ENCODE measurements at regions not wholly inside any gene's neighbourhood (a gene's known extent, or its start where the extent isn't known, plus 50 kb on each side); places are given as distances from the start of the nearest gene placed in this dataset.

DNA sequence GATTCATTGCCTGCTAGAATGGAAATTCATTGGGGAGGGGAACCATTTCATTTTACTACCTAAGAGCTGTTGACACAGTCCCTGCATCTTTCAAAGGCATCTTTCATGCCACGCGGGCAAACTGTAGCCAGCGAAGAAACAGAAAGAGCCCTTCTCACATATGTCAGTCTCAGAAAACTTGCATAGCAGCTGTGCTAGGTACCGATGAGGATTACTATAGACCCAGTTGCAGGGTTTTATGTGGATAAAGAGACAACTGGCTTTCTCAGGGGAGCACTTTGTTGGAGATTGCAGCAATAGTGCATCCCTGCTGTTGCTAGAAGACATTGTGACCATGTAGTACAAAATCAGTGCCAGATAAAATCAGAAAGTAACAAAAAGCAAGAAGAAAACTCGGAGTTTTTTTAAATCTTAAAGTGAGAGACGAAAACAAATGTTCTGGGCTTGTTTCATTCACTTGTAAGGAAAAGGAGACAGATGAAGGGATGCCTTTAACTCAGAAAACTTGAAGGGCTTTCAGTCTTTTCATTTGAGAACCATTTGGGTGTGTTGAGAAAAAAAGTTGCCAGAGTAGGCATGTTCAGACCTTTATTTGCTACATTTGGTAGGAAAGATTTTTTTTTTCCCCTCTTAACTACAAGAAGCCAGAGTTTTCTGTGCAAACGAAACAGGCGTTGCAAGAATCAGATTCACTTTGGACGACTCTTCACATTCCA lies 804.1 kb downstream of the USP25 start:
- intact Hi-C loops (cut with DNase I) = loop anchor here in 1 of 2 donors (10.0 kb wide), 1 partner anchor 51 kb away; no protein-coding TSS in a partner anchor
- DNase-seq (ENCODE audit: low spot score) = no peak

DNA sequence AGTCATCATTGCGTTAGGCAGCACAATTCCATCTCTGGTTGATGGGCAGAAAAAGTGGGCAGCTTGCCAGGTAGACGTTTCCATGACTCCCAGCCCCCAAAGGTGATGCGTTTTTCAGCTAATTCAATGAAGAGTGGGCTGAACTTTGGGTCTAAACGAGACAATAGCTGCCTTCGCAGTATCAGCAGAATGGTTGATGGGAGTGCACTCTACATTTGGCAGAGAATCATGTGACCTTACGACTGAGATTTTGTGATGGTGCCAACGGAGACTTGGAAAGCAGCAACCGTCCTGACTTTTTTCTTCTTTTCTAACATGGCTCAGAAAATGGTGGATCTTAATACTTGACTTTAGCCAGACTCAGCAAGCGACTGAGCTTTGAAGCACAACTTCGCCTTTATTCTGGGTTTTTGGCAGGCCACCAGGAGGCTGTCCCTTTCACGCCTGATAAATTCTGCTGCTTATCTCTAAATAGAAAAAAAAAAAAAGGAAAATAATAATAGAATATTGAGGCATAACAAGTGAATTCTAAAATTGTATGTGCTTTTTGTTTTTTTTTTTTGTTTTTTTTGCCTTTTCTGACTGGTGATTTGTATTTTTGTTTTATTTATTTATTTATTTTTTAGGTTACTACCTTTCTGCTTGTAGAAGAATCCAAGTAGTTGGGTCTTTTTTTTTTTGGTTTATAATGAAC lies 804.8 kb downstream of the USP25 start:
- DNase-seq (ENCODE audit: low spot score) = peak; percentile 87
- intact Hi-C loops (cut with DNase I) = loop anchor here in 1 of 2 donors (10.0 kb wide), 1 partner anchor 50 kb away; no protein-coding TSS in a partner anchor

DNA sequence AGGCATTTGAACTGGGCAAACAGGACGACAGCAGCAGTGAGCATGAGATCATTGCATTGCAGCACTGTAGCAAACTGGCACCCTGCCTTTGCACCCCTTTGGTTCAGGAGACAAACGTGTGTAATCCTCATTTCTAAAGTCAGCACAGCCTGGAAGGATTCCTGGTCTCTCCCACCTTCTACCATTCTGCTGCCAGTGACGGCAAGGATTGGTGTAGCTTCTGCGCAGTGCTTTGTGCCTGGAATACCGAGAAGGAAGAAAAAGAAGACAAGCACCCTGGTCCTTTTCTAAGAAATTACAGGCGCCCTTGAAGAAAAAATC lies 805.3 kb downstream of the USP25 start:
- DNase-seq (ENCODE audit: low spot score) = peak; percentile 87
- intact Hi-C loops (cut with DNase I) = loop anchor here in 1 of 2 donors (10.0 kb wide), 1 partner anchor 50 kb away; no protein-coding TSS in a partner anchor

DNA sequence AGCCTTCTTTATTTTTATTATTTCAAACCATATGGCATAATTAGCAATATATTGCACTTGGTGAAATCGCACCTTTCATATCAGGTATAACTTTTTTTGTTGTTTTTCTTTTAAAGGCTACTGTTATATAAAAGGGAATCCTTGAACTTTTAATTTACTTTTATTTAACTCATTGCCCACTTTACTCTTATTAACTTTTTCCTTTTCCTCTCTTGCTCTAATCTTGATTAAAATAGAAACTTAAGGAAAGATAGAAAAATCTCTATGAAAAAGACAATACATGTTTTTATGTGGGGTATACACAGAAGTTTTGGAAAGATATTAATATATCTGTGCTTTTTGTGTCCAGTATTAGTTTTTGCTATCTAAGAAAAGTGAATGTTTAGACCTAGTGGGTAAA lies 805.8 kb downstream of the USP25 start:
- no peak for DNase-seq (ENCODE audit: low spot score)
- intact Hi-C loops (cut with DNase I) = loop anchor here in 1 of 2 donors (10.0 kb wide), 1 partner anchor 49 kb away; no protein-coding TSS in a partner anchor

DNA sequence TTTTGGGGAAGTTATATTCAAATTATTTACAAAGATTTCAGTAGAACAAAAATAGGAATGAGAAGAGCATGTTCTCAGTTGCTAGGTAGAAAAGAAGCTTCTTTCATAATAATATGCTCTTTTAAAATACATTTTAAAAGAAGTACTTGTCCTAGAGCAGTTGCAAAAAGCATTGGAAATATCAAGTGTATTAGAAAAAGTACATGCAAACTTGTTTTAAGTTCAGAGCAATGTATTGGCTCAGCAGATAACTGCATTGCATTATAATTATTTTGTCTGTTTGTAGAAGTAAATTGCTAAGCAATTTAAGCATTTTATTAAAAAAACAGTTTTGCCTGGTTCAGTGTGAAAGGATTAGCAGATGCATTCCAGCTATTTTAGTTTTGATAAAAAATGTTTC lies 806.4 kb downstream of the USP25 start:
- intact Hi-C loops (cut with DNase I) = loop anchor here in 1 of 2 donors (10.0 kb wide), 1 partner anchor 49 kb away; no protein-coding TSS in a partner anchor
- no peak for DNase-seq (ENCODE audit: low spot score)

DNA sequence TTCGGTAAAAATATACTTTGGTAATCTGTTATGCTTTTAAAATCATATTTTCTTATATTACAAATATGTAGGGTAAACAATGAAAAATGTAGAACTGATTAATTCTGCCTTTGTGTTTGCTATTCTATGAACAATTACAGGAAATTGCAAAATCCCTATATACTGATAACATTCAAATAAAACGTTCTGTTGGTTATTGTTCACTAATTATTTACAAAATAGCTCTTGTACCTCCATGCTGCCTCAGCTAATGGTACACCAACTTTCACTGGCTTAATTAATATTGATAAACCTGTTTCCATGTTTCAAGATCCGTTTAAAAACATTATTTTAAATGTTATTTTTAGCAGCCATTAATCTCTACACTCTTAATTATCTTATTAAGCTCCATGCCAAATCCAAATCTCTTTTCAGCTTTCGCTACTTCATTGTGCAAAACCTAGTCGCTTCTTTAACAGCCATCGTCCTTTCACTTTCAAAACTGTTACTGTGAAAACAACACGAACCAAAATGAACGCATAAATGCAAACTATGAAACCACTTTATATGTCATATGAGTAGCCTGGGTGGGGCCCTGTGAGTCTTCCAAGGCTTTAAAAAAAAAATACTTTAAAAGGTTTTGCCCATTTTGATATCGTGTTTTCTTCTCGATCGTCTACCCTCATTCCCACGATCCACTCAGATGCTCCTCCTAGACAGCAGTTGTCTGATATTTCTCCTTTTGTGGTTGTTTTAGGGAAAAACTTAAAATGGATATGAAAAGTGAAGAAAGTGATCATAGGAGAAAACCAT lies 807.1 kb downstream of the USP25 start:
- intact Hi-C loops (cut with DNase I) = loop anchor here in 1 of 2 donors (10.0 kb wide), 1 partner anchor 48 kb away; no protein-coding TSS in a partner anchor
- DNase-seq (ENCODE audit: low spot score) = no peak

DNA sequence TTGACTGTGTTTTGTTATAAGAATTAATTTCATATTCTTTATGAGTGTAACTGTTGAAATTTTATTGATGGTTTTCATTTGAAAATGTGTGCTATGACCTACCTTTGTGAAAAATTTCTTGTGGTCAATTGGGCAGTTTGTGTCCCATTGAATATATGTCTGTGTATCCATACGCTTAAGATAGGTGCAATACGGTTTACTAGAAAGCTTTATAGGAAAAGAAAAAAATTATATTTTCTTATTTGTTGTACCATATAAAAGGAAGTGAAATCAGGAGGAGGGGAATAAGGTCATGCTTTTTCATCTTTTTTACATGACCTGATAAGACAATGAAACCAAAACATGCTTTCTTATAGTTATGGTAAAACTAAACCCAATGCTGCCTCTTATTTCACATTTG lies 807.7 kb downstream of the USP25 start:
- DNase-seq (ENCODE audit: low spot score) = no peak
- intact Hi-C loops (cut with DNase I) = loop anchor here in 1 of 2 donors (10.0 kb wide), 1 partner anchor 47 kb away; no protein-coding TSS in a partner anchor

DNA sequence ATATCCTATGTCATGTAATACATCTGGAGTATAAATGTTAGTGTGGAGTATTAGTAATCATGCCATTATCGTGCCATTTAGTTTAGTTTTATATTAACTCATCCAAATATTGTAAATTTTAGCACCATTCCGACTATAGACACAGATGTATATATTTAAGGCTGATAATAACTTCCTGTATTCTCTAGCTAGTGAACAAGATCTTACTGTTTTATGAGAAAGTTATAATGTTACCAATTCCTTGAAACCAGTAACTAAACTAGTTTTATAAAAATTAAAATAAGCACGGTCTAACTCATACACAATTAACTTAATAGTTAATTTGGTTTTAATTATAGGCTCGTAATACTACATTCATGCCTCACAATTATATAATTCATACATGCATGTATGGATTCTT lies 808.6 kb downstream of the USP25 start:
- intact Hi-C loops (cut with DNase I) = loop anchor here in 1 of 2 donors (10.0 kb wide), 1 partner anchor 46 kb away; no protein-coding TSS in a partner anchor
- DNase-seq (ENCODE audit: low spot score) = no peak

DNA sequence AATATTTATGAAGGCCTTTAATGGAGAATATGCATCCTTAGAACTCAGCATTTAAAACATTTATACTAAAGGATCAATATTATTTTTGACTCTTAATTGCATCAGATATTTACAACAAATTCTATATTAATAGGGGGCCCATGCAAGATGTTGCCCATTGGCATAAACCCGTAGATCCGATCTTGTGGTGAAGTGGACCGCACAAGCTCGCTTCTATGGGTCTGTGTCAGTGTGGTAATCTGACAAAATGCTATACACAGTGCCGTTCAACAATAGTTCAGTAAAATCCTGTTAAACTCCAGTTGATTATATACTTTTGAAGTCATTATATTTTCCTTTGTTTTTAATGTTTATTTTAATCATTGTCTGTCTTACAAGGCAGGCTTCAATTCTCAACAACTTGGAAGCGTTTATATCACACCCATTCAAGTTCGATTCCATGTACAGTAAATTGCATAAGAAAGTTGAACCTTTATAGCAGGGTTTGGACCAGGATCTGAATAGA lies 809.2 kb downstream of the USP25 start:
- DNase-seq (ENCODE audit: low spot score) = no peak
- intact Hi-C loops (cut with DNase I) = loop anchor here in 1 of 2 donors (10.0 kb wide), 1 partner anchor 46 kb away; no protein-coding TSS in a partner anchor

DNA sequence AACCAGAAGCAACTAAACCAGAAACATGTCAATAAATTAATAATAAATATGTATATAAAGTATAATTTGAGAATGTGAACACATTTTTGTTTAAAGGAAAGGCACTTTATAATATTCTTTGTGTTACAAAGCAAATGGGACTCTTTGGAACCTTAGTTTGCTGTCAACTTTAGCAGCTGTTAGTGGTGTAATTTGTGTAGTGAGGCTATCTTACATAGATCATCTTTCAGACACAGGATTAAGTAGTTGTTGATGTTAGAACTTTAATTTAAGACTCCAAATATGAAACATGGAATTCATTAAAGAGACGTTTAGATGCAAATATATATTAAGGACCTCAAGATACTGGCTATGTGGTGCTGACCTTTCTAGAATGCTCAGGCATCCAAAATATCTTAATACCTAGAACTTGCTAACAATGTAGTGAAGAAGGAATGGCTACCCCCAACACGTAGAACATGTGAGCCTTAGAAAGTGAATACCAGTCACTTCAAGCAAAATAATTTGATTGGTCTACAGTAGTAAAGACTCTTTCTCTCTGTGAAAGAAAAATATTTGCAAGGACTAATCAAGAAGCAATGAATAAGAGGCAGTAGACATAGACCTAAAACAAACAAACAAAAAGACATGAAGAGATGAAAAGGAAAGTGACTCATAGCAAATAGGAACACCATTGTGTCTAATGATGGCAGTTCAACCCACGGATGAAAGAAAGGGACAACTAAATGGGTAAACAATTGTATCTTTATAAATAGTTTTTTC lies 811.4 kb downstream of the USP25 start:
- DNase-seq (ENCODE audit: low spot score) = no peak
- intact Hi-C loops (cut with DNase I) = no loop called here

DNA sequence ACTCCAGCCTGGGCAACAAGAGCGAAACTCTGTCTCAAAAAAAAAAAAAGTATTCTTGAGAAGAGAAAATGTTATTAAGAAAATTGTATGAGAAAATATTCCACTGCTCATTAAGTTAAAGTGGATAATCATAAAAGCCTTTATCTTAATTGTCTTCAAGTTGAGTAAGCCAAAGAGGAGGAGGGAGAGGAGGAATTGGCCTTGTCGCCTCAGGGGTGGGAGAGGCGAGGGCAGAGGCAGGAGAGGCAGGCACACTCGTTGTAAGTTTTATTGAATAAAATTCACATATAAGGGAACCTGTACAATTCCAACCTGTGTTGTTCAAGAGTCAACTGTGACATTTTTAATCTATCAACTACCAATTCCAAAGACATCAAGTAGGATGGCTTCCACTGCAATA lies 820.3 kb downstream of the USP25 start:
- intact Hi-C loops (cut with DNase I) = no loop called here
- DNase-seq (ENCODE audit: low spot score) = no peak

DNA sequence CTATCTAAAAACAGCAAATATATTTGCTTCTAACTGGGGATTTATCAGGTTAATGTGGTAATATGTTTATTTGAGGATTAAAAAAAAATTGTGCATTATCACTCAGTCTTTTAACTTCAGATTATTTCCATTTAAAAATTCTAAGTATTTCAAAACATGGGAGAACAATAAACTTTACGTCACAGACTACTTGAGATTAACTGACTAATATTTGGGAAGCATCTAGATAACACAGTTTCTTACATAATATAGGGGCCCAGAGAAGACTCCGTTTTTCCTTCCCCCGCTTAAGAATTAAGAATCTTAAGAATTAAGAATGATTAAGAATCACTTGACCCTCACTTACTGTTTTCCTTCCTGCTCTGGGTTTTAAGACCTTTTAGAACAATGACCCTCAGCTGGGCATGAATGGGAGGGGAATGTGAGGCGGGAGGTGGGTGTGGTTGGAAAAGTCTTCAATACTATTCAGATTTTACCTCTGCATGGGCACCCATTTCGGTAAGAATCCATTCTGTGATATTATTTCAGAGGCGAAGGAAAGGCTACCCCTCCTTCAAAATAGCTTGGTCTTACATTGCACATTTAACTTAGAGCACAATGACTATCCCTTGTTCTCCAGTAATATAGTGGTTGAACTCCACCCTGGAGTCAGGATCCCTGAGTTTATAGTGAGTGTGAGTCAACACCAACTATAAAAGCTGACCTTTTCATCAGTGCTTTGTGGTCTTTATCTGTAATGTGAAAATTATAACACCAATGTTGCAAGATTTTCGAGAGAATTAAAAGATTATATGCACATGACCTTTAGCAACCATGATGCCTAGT lies 821.3 kb downstream of the USP25 start:
- no peak for DNase-seq (ENCODE audit: low spot score)
- intact Hi-C loops (cut with DNase I) = no loop called here

DNA sequence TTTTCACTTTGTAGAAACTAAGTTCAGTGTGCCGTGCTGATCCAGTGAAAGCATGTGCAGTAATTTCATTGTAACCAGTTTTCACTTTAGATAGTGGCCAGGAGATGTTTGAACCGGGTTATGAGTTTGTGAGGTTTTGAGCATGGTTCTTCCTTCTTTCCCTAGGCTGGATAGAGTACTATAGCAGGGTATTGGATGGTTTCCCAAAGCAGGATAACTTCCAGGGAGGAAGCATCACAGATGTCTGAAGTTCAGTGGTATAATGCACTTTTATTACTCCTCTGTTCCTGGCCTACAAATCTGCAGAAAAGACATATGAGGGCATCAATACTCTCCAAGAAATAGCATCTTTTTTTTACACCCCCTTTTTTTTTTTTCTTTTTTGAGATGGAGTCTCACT lies 823.1 kb downstream of the USP25 start:
- DNase-seq (ENCODE audit: low spot score) = no peak
- intact Hi-C loops (cut with DNase I) = no loop called here

DNA sequence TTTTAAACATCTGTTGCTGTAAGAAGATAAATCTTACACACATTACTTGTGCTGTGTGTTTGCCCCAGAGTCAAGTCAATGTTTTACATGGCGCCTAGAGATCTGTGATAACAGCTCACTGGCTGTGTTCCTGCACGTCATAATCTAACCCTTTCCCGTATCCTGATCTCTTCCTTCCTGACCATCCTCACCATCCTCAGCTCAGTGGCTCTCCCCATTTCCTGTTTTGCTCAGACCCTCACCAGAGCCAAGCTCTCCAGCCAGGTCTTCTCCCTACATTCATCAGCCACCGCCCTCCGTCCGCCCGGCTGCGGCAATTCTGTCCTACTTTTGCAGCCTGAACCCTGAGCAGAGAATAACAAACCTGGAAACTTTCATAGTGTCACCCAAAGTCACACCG lies 824.7 kb downstream of the USP25 start:
- no peak for DNase-seq (ENCODE audit: low spot score)
- intact Hi-C loops (cut with DNase I) = no loop called here

DNA sequence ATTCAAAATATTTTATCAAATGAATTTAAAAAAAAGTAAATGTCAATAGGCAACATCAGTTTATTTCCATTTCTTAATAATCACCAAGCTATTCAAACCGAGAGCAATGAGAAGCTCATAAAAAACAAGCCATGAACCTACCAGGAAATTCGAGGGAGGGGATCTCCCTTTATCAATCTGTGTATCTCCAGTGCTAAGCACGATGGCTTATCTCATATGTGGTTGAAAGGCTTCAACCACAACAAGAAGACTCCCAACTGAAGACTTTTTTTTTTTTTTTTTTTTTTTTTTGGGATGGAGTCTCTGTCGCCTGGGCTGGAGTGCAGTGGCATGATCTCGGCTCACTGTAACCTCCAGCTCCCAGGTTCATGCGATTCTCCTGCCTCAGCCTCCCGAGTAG lies 833.3 kb downstream of the USP25 start:
- DNase-seq (ENCODE audit: low spot score) = no peak
- intact Hi-C loops (cut with DNase I) = no loop called here

DNA sequence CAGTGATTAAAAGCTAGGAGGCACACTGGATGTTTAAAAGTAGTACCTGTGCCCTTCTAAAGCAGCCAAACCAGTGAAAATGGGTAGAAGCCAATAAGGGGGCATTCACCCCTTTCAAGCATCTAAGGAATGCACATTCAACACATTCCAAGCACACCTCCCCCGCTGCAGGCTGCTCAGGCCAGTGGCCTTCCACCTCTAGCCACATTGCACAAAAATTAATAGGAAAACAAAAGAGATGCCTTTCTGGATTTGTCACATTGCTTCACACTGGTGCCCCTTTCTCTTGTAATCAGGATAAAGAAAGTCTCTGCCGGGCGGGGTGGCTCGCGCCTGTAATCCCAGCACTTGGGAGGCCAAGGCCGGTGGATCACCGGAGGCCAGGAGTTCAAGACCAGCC lies 834.0 kb downstream of the USP25 start:
- no peak for DNase-seq (ENCODE audit: low spot score)
- intact Hi-C loops (cut with DNase I) = no loop called here

DNA sequence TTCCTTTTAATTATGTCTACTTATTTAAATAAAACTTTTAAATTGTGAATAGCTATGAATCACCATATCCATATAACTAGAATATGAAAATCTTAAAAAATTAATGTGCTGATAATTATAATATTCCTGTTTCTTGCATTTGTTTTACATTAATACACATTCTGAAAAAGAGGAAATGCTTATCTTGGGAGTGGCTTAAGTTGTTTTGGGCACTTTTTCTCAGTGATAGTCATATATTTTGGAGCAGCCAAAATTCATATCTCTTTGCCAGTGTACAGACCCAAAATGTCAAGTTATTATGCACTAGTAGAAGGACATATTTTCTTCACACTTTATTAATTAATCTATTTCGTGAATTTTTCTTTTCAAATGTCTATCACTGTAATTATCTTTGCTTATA lies 838.5 kb downstream of the USP25 start:
- DNase-seq (ENCODE audit: low spot score) = no peak
- intact Hi-C loops (cut with DNase I) = no loop called here

DNA sequence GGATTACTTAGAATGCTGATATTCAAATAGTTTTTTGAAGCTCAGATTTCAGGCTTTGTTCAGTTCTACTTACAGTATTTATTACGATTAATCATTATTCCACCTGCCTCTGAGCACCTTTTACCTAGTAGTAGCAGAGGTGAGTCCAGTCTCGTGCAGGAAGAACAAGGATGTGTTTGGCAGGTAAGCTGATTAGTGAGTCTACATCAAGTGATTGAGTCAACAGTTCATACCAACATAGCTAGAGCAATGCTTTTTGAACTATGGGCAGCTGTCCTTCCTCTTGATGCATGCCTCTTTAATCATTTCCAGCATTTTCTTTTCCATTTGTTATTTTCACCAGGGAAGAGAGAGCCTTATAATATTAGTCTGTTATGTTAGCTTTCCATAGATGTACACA lies 838.9 kb downstream of the USP25 start:
- no peak for DNase-seq (ENCODE audit: low spot score)
- intact Hi-C loops (cut with DNase I) = no loop called here

All from posterior vena cava (tissue), 2 donors.